SK-N-SH (cell line): ENCODE measurements at regions not wholly inside any gene's neighbourhood (a gene's known extent, or its start where the extent isn't known, plus 50 kb on each side); places are given as distances from the start of the nearest gene placed in this dataset.

Source experiments
- CTCF ChIA-PET: fragments of 300-600, 350-600 bp; formaldehyde crosslinking; extraction: SDS; loops from one replicate; lab custom pipeline; 2021; lab: Yijun Ruan, JAX
- POLR2A ChIA-PET: fragments of 350-600 bp; sonication (Branson Sonifier 250); formaldehyde crosslinking; extraction: SDS; loops from one replicate; lab custom pipeline; 2020; ENCODE audit warnings: antibody characterized with exemption, inconsistent platforms; lab: Yijun Ruan, JAX
- DNase-seq: peaks from one replicate; pipeline ENCODE4 v3.0.0; 2012
- H2AFZ ChIP-seq: fragments of 200-600 bp; sonication (generic); 2 replicates; pipeline ENCODE4 v1.8.1; 2016; ENCODE audit warnings: antibody characterized with exemption, mild to moderate bottlenecking, low read depth
- H3F3A ChIP-seq: fragments of 200-600 bp; sonication (generic); replicated peaks from 2 replicates; pipeline ENCODE3; 2016; ENCODE audit warnings: antibody characterized with exemption, mild to moderate bottlenecking; ENCODE audit not compliant: insufficient read depth
- H3K27ac ChIP-seq, 2 experiments: fragments of 200-500 bp in 1 of 2; fragments of 200-600 bp in 1 of 2; sonication (Bioruptor generic) in 1 of 2; sonication (generic), shearing (Covaris generic) in 1 of 2; 2 replicates each; pipeline versions ENCODE4 v1.5.1 to v1.6.1; 2014 to 2016; ENCODE audit warnings: low read depth in 2 of 2, inconsistent platforms in 1 of 2, low read length in 1 of 2, mild to moderate bottlenecking in 1 of 2, mixed read lengths in 1 of 2
- H3K27me3 ChIP-seq: fragments of 200-600 bp; sonication (generic), shearing (Covaris generic); 2 replicates; pipeline ENCODE4 v1.6.1; 2016; ENCODE audit warnings: mixed run types; ENCODE audit not compliant: insufficient read depth
- H3K36me3 ChIP-seq, 2 experiments: fragments of 200-500 bp in 1 of 2; fragments of 200-600 bp in 1 of 2; sonication (Bioruptor generic) in 1 of 2; sonication (generic) in 1 of 2; replicated peaks in 1 of 2; 2 replicates each; pipeline versions ENCODE3 to v1.5.1; 2014 to 2016; ENCODE audit warnings: low read length in 1 of 2, mild to moderate bottlenecking in 1 of 2; ENCODE audit not compliant: insufficient read depth in 2 of 2, control insufficient read depth in 1 of 2
- H3K4me1 ChIP-seq, 2 experiments: fragments of 200-500 bp in 1 of 2; fragments of 200-600 bp in 1 of 2; sonication (Bioruptor generic) in 1 of 2; sonication (generic), shearing (Covaris generic) in 1 of 2; 2 replicates each; pipeline versions ENCODE4 v1.5.1 to v1.6.1; 2014 to 2016; ENCODE audit warnings: low read depth in 1 of 2, low read length in 1 of 2, mixed run types in 1 of 2; ENCODE audit not compliant: insufficient read depth in 2 of 2, control insufficient read depth in 1 of 2
- H3K4me2 ChIP-seq: fragments of 200-600 bp; sonication (generic), shearing (Covaris generic); 2 replicates; pipeline ENCODE4 v1.6.1; 2017; ENCODE audit warnings: mixed run types
- H3K4me3 ChIP-seq, 2 experiments: fragments of 200-500 bp in 1 of 2; fragments of 200-600 bp in 1 of 2; sonication (Bioruptor generic) in 1 of 2; sonication (generic), shearing (Covaris generic) in 1 of 2; 2 replicates each; pipeline versions ENCODE4 v1.5.1 to v1.8.1; 2014 to 2016; ENCODE audit warnings: low read depth in 2 of 2, inconsistent platforms in 1 of 2, low read length in 1 of 2, mild to moderate bottlenecking in 1 of 2, mixed read lengths in 1 of 2, moderate library complexity in 1 of 2
- H3K79me2 ChIP-seq: fragments of 200-600 bp; sonication (generic); 2 replicates; pipeline ENCODE4 v1.8.1; 2017; ENCODE audit warnings: mild to moderate bottlenecking; ENCODE audit not compliant: insufficient read depth
- H3K9ac ChIP-seq: fragments of 200-600 bp; sonication (generic); 2 replicates; pipeline ENCODE4 v1.6.1; 2017; ENCODE audit warnings: mixed run types
- H3K9me2 ChIP-seq: fragments of 200-600 bp; sonication (generic); 2 replicates; pipeline ENCODE4 v1.6.1; 2017; ENCODE audit warnings: mixed run types
- H3K9me3 ChIP-seq: fragments of 200-600 bp; sonication (generic); 2 replicates; pipeline ENCODE4 v1.6.1; 2017; ENCODE audit warnings: mixed run types, mild to moderate bottlenecking, moderate library complexity
- H4K20me1 ChIP-seq: fragments of 200-600 bp; sonication (generic); 2 replicates; pipeline ENCODE4 v1.6.1; 2017; ENCODE audit warnings: mild to moderate bottlenecking, mixed run types; ENCODE audit not compliant: insufficient read depth
- CHD2 ChIP-seq: fragments of 150-350 bp; IDR thresholded peaks from 2 replicates; pipeline ENCODE4 v1.6.1; 2018; ENCODE audit warnings: low read length; ENCODE audit not compliant: partially characterized antibody
- EZH2phosphoT487 ChIP-seq: fragments of 200-600 bp; sonication (generic); IDR thresholded peaks from 2 replicates; pipeline ENCODE4 v1.6.1; 2017; ENCODE audit warnings: low read depth, mixed run types, mild to moderate bottlenecking, antibody characterized with exemption, moderate library complexity, borderline replicate concordance
- FOSL2 ChIP-seq: IDR thresholded peaks from 2 replicates; pipeline ENCODE4 v1.4.0; 2012; ENCODE audit warnings: low read depth, mild to moderate bottlenecking, moderate library complexity, borderline replicate concordance
- FOXM1 ChIP-seq: IDR thresholded peaks from 2 replicates; pipeline ENCODE4 v1.4.0; 2012; ENCODE audit warnings: low read depth, mild to moderate bottlenecking
- MEF2A ChIP-seq: IDR thresholded peaks from 2 replicates; pipeline ENCODE4 v1.4.0; 2012; ENCODE audit warnings: low read depth, borderline replicate concordance
- NFIC ChIP-seq: IDR thresholded peaks from 2 replicates; pipeline ENCODE4 v1.4.0; 2012; ENCODE audit warnings: borderline replicate concordance
- NRF1 ChIP-seq: IDR thresholded peaks from 2 replicates; pipeline ENCODE4 v1.6.1; 2012; ENCODE audit warnings: low read depth, mild to moderate bottlenecking, low read length
- POLR2AphosphoS5 ChIP-seq: IDR thresholded peaks from 2 replicates; pipeline ENCODE4 v1.6.1; 2012; ENCODE audit warnings: low read depth, low read length
- RAD21 ChIP-seq: IDR thresholded peaks from 2 replicates; pipeline ENCODE4 v1.6.1; 2012; ENCODE audit warnings: mild to moderate bottlenecking, low read length
- RXRA ChIP-seq: IDR thresholded peaks from 2 replicates; pipeline ENCODE4 v1.4.0; 2012; ENCODE audit warnings: low read depth, mild to moderate bottlenecking, borderline replicate concordance
- SIN3A ChIP-seq: IDR thresholded peaks from 2 replicates; pipeline ENCODE4 v1.6.1; 2012; ENCODE audit warnings: low read depth, mild to moderate bottlenecking, low read length, moderate library complexity, borderline replicate concordance
- TAF1 ChIP-seq: IDR thresholded peaks from 2 replicates; pipeline ENCODE4 v1.6.1; 2012; ENCODE audit warnings: low read depth, mild to moderate bottlenecking, low read length, moderate library complexity, borderline replicate concordance
- TCF12 ChIP-seq: IDR thresholded peaks from 2 replicates; pipeline ENCODE4 v1.4.0; 2012
- TEAD4 ChIP-seq: IDR thresholded peaks from 2 replicates; pipeline ENCODE4 v1.4.0; 2012; ENCODE audit warnings: mild to moderate bottlenecking, borderline replicate concordance; ENCODE audit not compliant: insufficient read depth
- YY1 ChIP-seq: IDR thresholded peaks from 2 replicates; pipeline ENCODE4 v1.4.0; 2012; ENCODE audit warnings: low read depth, mild to moderate bottlenecking
- WGBS: methylation state at CpG from one replicate; pipeline ENCODE4 v1.1.6; 2017; ENCODE audit warnings: low lambda C conversion rate; 5-methylcytosine and 5-hydroxymethylcytosine counted together
- TF ChIP-seq, protein P1 (sequence below): IDR thresholded peaks from 2 replicates; pipeline ENCODE4 v1.4.0; 2012; ENCODE audit warnings: low read depth
- TF ChIP-seq, protein P2 (sequence below): IDR thresholded peaks from 2 replicates; pipeline ENCODE4 v1.4.0; 2012; ENCODE audit warnings: low read depth, borderline replicate concordance
- TF ChIP-seq, protein P3 (sequence below): fragments of 200-600 bp; sonication (generic); IDR thresholded peaks from 2 replicates; pipeline ENCODE4 v1.6.1; 2017; ENCODE audit warnings: antibody characterized with exemption, mild to moderate bottlenecking, moderate library complexity
- TF ChIP-seq, protein P4 (sequence below): IDR thresholded peaks from 2 replicates; pipeline ENCODE4 v1.4.0; 2012; ENCODE audit warnings: low read depth, borderline replicate concordance
- TF ChIP-seq, protein P5 (sequence below): IDR thresholded peaks from 2 replicates; pipeline ENCODE4; 2012

DNA sequence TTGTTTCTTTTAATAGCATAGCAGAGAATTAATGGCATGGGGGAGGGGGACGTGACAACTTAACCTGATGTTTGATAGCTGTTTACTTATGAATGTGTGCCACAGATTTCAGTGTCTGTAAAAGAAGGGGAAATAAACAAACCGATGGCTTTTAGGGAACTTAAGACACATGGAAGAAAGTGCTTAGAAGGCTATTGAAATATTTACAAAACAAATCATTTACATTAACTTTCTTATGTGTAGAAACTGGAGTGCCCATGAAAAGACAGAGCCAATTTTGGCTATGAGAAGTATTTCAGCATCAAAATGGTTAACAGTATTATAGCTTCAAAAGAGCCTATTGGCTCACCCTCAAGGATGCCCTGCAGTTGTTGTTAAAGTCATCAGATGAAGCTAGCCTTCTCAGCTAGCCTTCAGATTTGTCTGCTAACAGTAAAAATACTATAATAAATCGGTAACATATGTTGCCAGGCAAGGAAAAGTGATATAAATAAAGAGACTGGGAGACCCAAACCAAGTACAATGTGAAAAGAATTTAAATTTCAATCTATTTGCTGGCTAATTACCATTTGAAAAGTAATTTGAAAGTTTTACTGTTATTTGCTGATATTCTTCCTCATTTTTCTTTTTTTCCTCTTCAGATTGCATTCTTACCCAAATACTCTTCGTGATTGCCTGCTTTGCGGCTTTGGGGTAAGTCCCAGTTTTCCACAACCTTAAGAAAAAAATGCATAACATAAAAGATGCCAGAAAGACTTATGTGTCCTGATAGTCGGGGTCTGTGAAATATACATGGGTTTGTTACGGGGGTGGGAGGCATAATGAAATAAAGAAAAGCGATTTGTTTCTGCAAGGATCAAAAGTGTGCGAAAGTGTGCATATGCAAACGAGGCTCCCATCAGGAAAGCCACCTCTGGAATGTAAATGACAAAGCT lies 256.4 kb downstream of the MEIS1 start:
- 65% methylated on average over 10 of the region's 10 CpGs for WGBS
- peaks cover 0 to 8% of the 10 kb centered on the region in 2 experiments; a peak in 1 of 4 replicates for H3K4me1 ChIP-seq
- no peak overlapping the region for H3K4me2 ChIP-seq
- no peaks in the 10 kb centered on the region for H3K36me3 ChIP-seq
- H3K9me3 ChIP-seq, result no peaks in the 10 kb centered on the region
- H3K4me3 ChIP-seq, result no peak overlapping the region
- no peak for DNase-seq
- TF ChIP-seq RAD21, result no peak
- no peak for TF ChIP-seq MEF2A
- TF ChIP-seq TCF12, result no peak
- TF ChIP-seq, protein P1, sequence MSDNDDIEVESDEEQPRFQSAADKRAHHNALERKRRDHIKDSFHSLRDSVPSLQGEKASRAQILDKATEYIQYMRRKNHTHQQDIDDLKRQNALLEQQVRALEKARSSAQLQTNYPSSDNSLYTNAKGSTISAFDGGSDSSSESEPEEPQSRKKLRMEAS, result no peak
- TF ChIP-seq, protein P2, sequence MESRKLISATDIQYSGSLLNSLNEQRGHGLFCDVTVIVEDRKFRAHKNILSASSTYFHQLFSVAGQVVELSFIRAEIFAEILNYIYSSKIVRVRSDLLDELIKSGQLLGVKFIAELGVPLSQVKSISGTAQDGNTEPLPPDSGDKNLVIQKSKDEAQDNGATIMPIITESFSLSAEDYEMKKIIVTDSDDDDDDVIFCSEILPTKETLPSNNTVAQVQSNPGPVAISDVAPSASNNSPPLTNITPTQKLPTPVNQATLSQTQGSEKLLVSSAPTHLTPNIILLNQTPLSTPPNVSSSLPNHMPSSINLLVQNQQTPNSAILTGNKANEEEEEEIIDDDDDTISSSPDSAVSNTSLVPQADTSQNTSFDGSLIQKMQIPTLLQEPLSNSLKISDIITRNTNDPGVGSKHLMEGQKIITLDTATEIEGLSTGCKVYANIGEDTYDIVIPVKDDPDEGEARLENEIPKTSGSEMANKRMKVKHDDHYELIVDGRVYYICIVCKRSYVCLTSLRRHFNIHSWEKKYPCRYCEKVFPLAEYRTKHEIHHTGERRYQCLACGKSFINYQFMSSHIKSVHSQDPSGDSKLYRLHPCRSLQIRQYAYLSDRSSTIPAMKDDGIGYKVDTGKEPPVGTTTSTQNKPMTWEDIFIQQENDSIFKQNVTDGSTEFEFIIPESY, result no peak
- TF ChIP-seq, protein P3, sequence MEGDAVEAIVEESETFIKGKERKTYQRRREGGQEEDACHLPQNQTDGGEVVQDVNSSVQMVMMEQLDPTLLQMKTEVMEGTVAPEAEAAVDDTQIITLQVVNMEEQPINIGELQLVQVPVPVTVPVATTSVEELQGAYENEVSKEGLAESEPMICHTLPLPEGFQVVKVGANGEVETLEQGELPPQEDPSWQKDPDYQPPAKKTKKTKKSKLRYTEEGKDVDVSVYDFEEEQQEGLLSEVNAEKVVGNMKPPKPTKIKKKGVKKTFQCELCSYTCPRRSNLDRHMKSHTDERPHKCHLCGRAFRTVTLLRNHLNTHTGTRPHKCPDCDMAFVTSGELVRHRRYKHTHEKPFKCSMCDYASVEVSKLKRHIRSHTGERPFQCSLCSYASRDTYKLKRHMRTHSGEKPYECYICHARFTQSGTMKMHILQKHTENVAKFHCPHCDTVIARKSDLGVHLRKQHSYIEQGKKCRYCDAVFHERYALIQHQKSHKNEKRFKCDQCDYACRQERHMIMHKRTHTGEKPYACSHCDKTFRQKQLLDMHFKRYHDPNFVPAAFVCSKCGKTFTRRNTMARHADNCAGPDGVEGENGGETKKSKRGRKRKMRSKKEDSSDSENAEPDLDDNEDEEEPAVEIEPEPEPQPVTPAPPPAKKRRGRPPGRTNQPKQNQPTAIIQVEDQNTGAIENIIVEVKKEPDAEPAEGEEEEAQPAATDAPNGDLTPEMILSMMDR, result no peak
- no peak for TF ChIP-seq TAF1
- TF ChIP-seq NRF1, result no peak
- TF ChIP-seq EZH2phosphoT487, result no peak
- no peak for TF ChIP-seq SIN3A
- no peak for TF ChIP-seq FOSL2
- TF ChIP-seq, protein P4, sequence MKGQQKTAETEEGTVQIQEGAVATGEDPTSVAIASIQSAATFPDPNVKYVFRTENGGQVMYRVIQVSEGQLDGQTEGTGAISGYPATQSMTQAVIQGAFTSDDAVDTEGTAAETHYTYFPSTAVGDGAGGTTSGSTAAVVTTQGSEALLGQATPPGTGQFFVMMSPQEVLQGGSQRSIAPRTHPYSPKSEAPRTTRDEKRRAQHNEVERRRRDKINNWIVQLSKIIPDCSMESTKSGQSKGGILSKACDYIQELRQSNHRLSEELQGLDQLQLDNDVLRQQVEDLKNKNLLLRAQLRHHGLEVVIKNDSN, result no peak
- TF ChIP-seq NFIC, result no peak
- TF ChIP-seq POLR2AphosphoS5, result no peak
- TF ChIP-seq TEAD4, result no peak
- no peak for TF ChIP-seq RXRA
- TF ChIP-seq, protein P5, sequence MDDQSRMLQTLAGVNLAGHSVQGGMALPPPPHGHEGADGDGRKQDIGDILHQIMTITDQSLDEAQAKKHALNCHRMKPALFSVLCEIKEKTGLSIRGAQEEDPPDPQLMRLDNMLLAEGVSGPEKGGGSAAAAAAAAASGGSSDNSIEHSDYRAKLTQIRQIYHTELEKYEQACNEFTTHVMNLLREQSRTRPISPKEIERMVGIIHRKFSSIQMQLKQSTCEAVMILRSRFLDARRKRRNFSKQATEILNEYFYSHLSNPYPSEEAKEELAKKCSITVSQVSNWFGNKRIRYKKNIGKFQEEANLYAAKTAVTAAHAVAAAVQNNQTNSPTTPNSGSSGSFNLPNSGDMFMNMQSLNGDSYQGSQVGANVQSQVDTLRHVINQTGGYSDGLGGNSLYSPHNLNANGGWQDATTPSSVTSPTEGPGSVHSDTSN, result no peak
- no peak for TF ChIP-seq YY1
- no peak for TF ChIP-seq FOXM1
- TF ChIP-seq CHD2, result no peak
- TF ChIP-seq, all 33 proteins: peak for 0
- ChIA-PET CTCF (interaction anchor here (0.8 to 1.0 kb wide), 2 partner anchors 9 kb away, joined by 3 to 4 read pairs; no protein-coding TSS in a partner anchor), POLR2A (no interaction called here)
- H3K27ac ChIP-seq, result no peak overlapping the region
- no peaks in the 10 kb centered on the region for H3K79me2 ChIP-seq
- H3K9ac ChIP-seq, result no peak overlapping the region
- H2AFZ ChIP-seq, result no peak overlapping the region
- H3F3A ChIP-seq, result no peaks in the 10 kb centered on the region
- H3K9me2 ChIP-seq, result no peaks in the 10 kb centered on the region
- no peaks in the 10 kb centered on the region for H3K27me3 ChIP-seq
- H4K20me1 ChIP-seq, result no peaks in the 10 kb centered on the region
